H9 (cell line): ENCODE measurements at regions not wholly inside any gene's neighbourhood (a gene's known extent, or its start where the extent isn't known, plus 50 kb on each side); places are given as distances from the start of the nearest gene placed in this dataset.

ENCODE experiments used
- DNase-seq: peaks from one replicate; pipeline ENCODE4 v3.0.0-alpha.2; 2017
- H2AFZ ChIP-seq: one replicate; pipeline ENCODE4 v1.6.1; 2013; ENCODE audit warnings: mild to moderate bottlenecking, low read length, control low read depth, moderate library complexity
- H2AK5ac ChIP-seq: 2 replicates; pipeline ENCODE4 v1.6.1; 2013; ENCODE audit warnings: low read length, control low read depth, mixed read lengths; ENCODE audit not compliant: insufficient read length
- H2BK120ac ChIP-seq: one replicate; pipeline ENCODE4 v1.6.1; 2013; ENCODE audit warnings: low read depth, mild to moderate bottlenecking, low read length, control low read depth, inconsistent platforms; ENCODE audit not compliant: poor library complexity, severe bottlenecking
- H2BK12ac ChIP-seq: 2 replicates; pipeline ENCODE4 v1.6.1; 2013; ENCODE audit warnings: low read length, control low read depth, mixed read lengths, low read depth; ENCODE audit not compliant: insufficient read length
- H2BK15ac ChIP-seq: 2 replicates; pipeline ENCODE4 v1.6.1; 2013; ENCODE audit warnings: low read depth, low read length, control low read depth
- H2BK20ac ChIP-seq: one replicate; pipeline ENCODE4 v1.6.1; 2013; ENCODE audit warnings: low read depth, mild to moderate bottlenecking, low read length, control low read depth, inconsistent platforms; ENCODE audit not compliant: poor library complexity, severe bottlenecking
- H2BK5ac ChIP-seq: 2 replicates; pipeline ENCODE4 v1.6.1; 2013; ENCODE audit warnings: low read length, control low read depth, mixed read lengths; ENCODE audit not compliant: insufficient read length
- H3K14ac ChIP-seq: 2 replicates; pipeline ENCODE4 v1.6.1; 2013; ENCODE audit warnings: low read length, control low read depth; ENCODE audit not compliant: insufficient read depth
- H3K18ac ChIP-seq: 2 replicates; pipeline ENCODE4 v1.6.1; 2013; ENCODE audit warnings: low read depth, mild to moderate bottlenecking, mixed read lengths, low read length, control low read depth; ENCODE audit not compliant: insufficient read length
- H3K23ac ChIP-seq: 2 replicates; pipeline ENCODE4 v1.6.1; 2013; ENCODE audit warnings: low read length, control low read depth, mixed read lengths, low read depth; ENCODE audit not compliant: insufficient read length
- H3K23me2 ChIP-seq: 2 replicates; pipeline ENCODE4 v1.6.1; 2013; ENCODE audit warnings: low read depth, mild to moderate bottlenecking, mixed read lengths, low read length, control low read depth; ENCODE audit not compliant: insufficient read length, poor library complexity, severe bottlenecking
- H3K27ac ChIP-seq: 2 replicates; pipeline ENCODE4 v1.5.1; 2013; ENCODE audit warnings: low read length, control low read depth, mixed read lengths, low read depth; ENCODE audit not compliant: insufficient read length
- H3K27me3 ChIP-seq: 2 replicates; pipeline ENCODE4 v1.6.1; 2013; ENCODE audit warnings: low read length, control low read depth, inconsistent platforms; ENCODE audit not compliant: insufficient read depth
- H3K4ac ChIP-seq: 2 replicates; pipeline ENCODE4 v1.6.1; 2013; ENCODE audit warnings: low read depth, mild to moderate bottlenecking, control low read depth, inconsistent platforms, low read length, moderate library complexity
- H3K4me1 ChIP-seq: 2 replicates; pipeline ENCODE4 v1.6.1; 2013; ENCODE audit warnings: low read length, control low read depth, inconsistent platforms; ENCODE audit not compliant: insufficient read depth
- H3K4me2 ChIP-seq: 2 replicates; pipeline ENCODE4 v1.6.1; 2013; ENCODE audit warnings: low read length, control low read depth, mixed read lengths; ENCODE audit not compliant: insufficient read length, insufficient read depth
- H3K56ac ChIP-seq: 2 replicates; pipeline ENCODE4 v1.6.1; 2013; ENCODE audit warnings: low read depth, mild to moderate bottlenecking, mixed read lengths, low read length, control low read depth; ENCODE audit not compliant: insufficient read length
- H3K79me1 ChIP-seq: 2 replicates; pipeline ENCODE4 v1.6.1; 2013; ENCODE audit warnings: low read depth, mild to moderate bottlenecking, moderate library complexity, low read length, control low read depth, inconsistent platforms; ENCODE audit not compliant: insufficient read depth, poor library complexity, severe bottlenecking
- H3K79me2 ChIP-seq: 2 replicates; pipeline ENCODE4 v1.6.1; 2013; ENCODE audit warnings: low read length, control low read depth, inconsistent platforms; ENCODE audit not compliant: insufficient read depth
- H3K9ac ChIP-seq: 2 replicates; pipeline ENCODE4 v1.6.1; 2013; ENCODE audit warnings: low read length, control low read depth, mixed read lengths; ENCODE audit not compliant: insufficient read length; ENCODE audit errors: extremely low read depth
- H3K9me3 ChIP-seq: one replicate; pipeline ENCODE4 v1.6.1; 2013; ENCODE audit warnings: low read depth, low read length, inconsistent platforms; ENCODE audit not compliant: control insufficient read depth
- H3T11ph ChIP-seq: one replicate; pipeline ENCODE4 v1.6.1; 2013; ENCODE audit warnings: mild to moderate bottlenecking, low read length, control low read depth, inconsistent platforms
- H4K20me1 ChIP-seq: one replicate; pipeline ENCODE4 v1.6.1; 2013; ENCODE audit not compliant: control insufficient read depth, insufficient read length, insufficient read depth
- H4K5ac ChIP-seq: 2 replicates; pipeline ENCODE4 v1.6.1; 2013; ENCODE audit warnings: low read depth, mild to moderate bottlenecking, mixed read lengths, low read length, control low read depth; ENCODE audit not compliant: insufficient read length
- H4K8ac ChIP-seq: replicated peaks from 2 replicates; pipeline ENCODE4 v1.6.1; 2013; ENCODE audit warnings: low read length, control low read depth, mixed read lengths, low read depth; ENCODE audit not compliant: insufficient read length
- H4K91ac ChIP-seq: 2 replicates; pipeline ENCODE4 v1.6.1; 2013; ENCODE audit warnings: low read depth, mild to moderate bottlenecking, moderate library complexity, mixed read lengths, low read length, control low read depth; ENCODE audit not compliant: insufficient read length
- H3K27ac Mint-ChIP-seq, 3 experiments: 2 replicates in 2 of 3; 3 replicates in 1 of 3; pipeline ENCODE4 v1.8.0; 2020 to 2021; ENCODE audit warnings: mixed read lengths in 3 of 3, mild to moderate bottlenecking in 1 of 3, moderate library complexity in 1 of 3
- H3K27me3 Mint-ChIP-seq: 2 replicates; pipeline ENCODE4 v1.8.0; 2021; ENCODE audit warnings: low read depth, mild to moderate bottlenecking, moderate library complexity, mixed read lengths
- H3K36me3 Mint-ChIP-seq, 3 experiments: 2 replicates in 2 of 3; 3 replicates in 1 of 3; pipeline ENCODE4 v1.8.0; 2020 to 2021; ENCODE audit warnings: low read depth in 3 of 3, mixed read lengths in 3 of 3; ENCODE audit not compliant: insufficient read depth in 1 of 3
- H3K4me1 Mint-ChIP-seq, 2 experiments: 2 replicates each; pipeline ENCODE4 v1.8.0; 2020; ENCODE audit warnings: mixed read lengths in 2 of 2
- H3K4me3 Mint-ChIP-seq, 2 experiments: 2 replicates in 1 of 2; 3 replicates in 1 of 2; pipeline ENCODE4 v1.8.0; 2020 to 2021; ENCODE audit warnings: mild to moderate bottlenecking in 2 of 2, mixed read lengths in 2 of 2, moderate library complexity in 1 of 2
- H3K9me3 Mint-ChIP-seq, 2 experiments: 2 replicates in 1 of 2; 3 replicates in 1 of 2; pipeline ENCODE4 v1.8.0; 2020; ENCODE audit warnings: mild to moderate bottlenecking in 2 of 2, mixed read lengths in 2 of 2, moderate library complexity in 1 of 2
- WGBS: extraction: QIAGEN DNeasy Blood & Tissue Kit; methylation state at CpG from one replicate; pipeline ENCODE4 v1.1.7; 2013; ENCODE audit warnings: missing lambda C conversion rate, low lambda C conversion rate, mixed read lengths; ENCODE audit not compliant: insufficient read length; ENCODE audit errors: extremely low coverage; 5-methylcytosine and 5-hydroxymethylcytosine counted together
- TF ChIP-seq, protein P1 (sequence below): fragments of 200-600 bp; sonication (generic); conservative IDR thresholded peaks from 3 replicates; pipeline ENCODE4 v1.8.0; 2021; ENCODE audit warnings: antibody characterized with exemption, mild to moderate bottlenecking

GRCh38 chr12:102726686-102727085, 190.4 kb downstream of the PAH start:
- no peaks in the 10 kb centered on the region for H3K79me2 ChIP-seq
- H3K4me2 ChIP-seq = no peak overlapping the region
- no peak overlapping the region for H3K18ac ChIP-seq
- H2BK12ac ChIP-seq = no peak overlapping the region
- no peak overlapping the region for H3K56ac ChIP-seq
- H4K91ac ChIP-seq = no peak overlapping the region
- no peak overlapping the region for H3K27ac ChIP-seq
- H3K23ac ChIP-seq = no peak overlapping the region
- H2AFZ ChIP-seq = no peak overlapping the region
- H3K4me1 ChIP-seq = peaks cover 3% of the 10 kb centered on the region; the same call in 1 of the 2 replicates
- H2BK15ac ChIP-seq = no peak overlapping the region
- Mint-ChIP-seq H3K4me3 (no peak overlapping the region), H3K4me1 (peaks cover 9% of the 10 kb centered on the region in 2 experiments), H3K36me3 (no peaks in the 10 kb centered on the region), H3K27ac (no peak overlapping the region), H3K27me3 (no peaks in the 10 kb centered on the region), H3K9me3 (no peaks in the 10 kb centered on the region)
- H2BK20ac ChIP-seq = no peak overlapping the region
- H3T11ph ChIP-seq = no peak overlapping the region
- no peak overlapping the region for H2BK120ac ChIP-seq
- no peak for DNase-seq
- H4K8ac ChIP-seq = no peak overlapping the region
- H3K14ac ChIP-seq = no peak overlapping the region
- H2AK5ac ChIP-seq = no peak overlapping the region
- H3K27me3 ChIP-seq = no peaks in the 10 kb centered on the region
- TF ChIP-seq, protein P1, sequence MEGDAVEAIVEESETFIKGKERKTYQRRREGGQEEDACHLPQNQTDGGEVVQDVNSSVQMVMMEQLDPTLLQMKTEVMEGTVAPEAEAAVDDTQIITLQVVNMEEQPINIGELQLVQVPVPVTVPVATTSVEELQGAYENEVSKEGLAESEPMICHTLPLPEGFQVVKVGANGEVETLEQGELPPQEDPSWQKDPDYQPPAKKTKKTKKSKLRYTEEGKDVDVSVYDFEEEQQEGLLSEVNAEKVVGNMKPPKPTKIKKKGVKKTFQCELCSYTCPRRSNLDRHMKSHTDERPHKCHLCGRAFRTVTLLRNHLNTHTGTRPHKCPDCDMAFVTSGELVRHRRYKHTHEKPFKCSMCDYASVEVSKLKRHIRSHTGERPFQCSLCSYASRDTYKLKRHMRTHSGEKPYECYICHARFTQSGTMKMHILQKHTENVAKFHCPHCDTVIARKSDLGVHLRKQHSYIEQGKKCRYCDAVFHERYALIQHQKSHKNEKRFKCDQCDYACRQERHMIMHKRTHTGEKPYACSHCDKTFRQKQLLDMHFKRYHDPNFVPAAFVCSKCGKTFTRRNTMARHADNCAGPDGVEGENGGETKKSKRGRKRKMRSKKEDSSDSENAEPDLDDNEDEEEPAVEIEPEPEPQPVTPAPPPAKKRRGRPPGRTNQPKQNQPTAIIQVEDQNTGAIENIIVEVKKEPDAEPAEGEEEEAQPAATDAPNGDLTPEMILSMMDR = no peak
- WGBS = no CpG with 5 or more reads among the region's 4 CpGs
- H3K4ac ChIP-seq = no peak overlapping the region
- H3K79me1 ChIP-seq = no peaks in the 10 kb centered on the region
- H3K9ac ChIP-seq = no peak overlapping the region
- H2BK5ac ChIP-seq = no peak overlapping the region
- no peaks in the 10 kb centered on the region for H3K23me2 ChIP-seq
- H3K9me3 ChIP-seq = no peaks in the 10 kb centered on the region
- no peaks in the 10 kb centered on the region for H4K20me1 ChIP-seq
- no peak overlapping the region for H4K5ac ChIP-seq
